ENCODE measurements at regions not wholly inside any gene's neighbourhood (a gene's known extent, or its start where the extent isn't known, plus 50 kb on each side); places are given as distances from the start of the nearest gene placed in this dataset.

DNA sequence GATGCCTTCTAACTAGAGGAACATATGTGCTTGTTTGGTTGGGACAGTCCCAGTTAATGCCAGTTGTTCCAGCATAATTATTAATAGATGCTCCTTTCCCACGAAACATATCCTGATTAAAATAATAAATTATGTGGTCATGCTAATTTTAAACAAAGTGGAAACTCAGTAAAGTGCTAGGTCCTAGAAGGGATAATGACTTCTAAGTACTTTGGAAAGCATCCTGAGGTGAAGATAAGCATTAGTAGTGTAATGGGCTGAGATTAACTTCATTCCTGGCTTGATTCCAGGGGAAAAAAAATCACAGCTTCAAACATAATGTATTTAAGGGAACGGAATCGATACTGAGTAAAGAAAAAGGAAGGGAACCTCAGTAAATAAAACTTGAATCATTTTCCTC lies 213.7 kb upstream of the SNX2 start:
- ChIA-PET CTCF (no interaction called here), POLR2A (no interaction called here), RAD21 (ENCODE audit: low non-redundant PET in 1 of 2, low total read pairs in 2 of 2, uncharacterized antibody in 2 of 2, unreplicated experiment in 2 of 2) (no interaction called here)
- H3K9ac ChIP-seq (ENCODE audit: low read length): no peak overlapping the region
- no peak for ATAC-seq
- H3K27me3 ChIP-seq (ENCODE audit: insufficient read depth, low read length): no peaks in the 10 kb centered on the region
- no peak overlapping the region for H2AFZ ChIP-seq (ENCODE audit: low read depth, low read length, poor library complexity, severe bottlenecking)
- H3K9me2 ChIP-seq (ENCODE audit: insufficient read depth): no peaks in the 10 kb centered on the region
- TF ChIP-seq, protein P1, sequence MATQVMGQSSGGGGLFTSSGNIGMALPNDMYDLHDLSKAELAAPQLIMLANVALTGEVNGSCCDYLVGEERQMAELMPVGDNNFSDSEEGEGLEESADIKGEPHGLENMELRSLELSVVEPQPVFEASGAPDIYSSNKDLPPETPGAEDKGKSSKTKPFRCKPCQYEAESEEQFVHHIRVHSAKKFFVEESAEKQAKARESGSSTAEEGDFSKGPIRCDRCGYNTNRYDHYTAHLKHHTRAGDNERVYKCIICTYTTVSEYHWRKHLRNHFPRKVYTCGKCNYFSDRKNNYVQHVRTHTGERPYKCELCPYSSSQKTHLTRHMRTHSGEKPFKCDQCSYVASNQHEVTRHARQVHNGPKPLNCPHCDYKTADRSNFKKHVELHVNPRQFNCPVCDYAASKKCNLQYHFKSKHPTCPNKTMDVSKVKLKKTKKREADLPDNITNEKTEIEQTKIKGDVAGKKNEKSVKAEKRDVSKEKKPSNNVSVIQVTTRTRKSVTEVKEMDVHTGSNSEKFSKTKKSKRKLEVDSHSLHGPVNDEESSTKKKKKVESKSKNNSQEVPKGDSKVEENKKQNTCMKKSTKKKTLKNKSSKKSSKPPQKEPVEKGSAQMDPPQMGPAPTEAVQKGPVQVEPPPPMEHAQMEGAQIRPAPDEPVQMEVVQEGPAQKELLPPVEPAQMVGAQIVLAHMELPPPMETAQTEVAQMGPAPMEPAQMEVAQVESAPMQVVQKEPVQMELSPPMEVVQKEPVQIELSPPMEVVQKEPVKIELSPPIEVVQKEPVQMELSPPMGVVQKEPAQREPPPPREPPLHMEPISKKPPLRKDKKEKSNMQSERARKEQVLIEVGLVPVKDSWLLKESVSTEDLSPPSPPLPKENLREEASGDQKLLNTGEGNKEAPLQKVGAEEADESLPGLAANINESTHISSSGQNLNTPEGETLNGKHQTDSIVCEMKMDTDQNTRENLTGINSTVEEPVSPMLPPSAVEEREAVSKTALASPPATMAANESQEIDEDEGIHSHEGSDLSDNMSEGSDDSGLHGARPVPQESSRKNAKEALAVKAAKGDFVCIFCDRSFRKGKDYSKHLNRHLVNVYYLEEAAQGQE (IDR thresholded peaks at IDR 0.05; ENCODE audit: low read depth): no peak
- TF ChIP-seq, protein P2, sequence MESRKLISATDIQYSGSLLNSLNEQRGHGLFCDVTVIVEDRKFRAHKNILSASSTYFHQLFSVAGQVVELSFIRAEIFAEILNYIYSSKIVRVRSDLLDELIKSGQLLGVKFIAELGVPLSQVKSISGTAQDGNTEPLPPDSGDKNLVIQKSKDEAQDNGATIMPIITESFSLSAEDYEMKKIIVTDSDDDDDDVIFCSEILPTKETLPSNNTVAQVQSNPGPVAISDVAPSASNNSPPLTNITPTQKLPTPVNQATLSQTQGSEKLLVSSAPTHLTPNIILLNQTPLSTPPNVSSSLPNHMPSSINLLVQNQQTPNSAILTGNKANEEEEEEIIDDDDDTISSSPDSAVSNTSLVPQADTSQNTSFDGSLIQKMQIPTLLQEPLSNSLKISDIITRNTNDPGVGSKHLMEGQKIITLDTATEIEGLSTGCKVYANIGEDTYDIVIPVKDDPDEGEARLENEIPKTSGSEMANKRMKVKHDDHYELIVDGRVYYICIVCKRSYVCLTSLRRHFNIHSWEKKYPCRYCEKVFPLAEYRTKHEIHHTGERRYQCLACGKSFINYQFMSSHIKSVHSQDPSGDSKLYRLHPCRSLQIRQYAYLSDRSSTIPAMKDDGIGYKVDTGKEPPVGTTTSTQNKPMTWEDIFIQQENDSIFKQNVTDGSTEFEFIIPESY (IDR thresholded peaks at IDR 0.05; ENCODE audit: extremely low read depth, insufficient replicate concordance, low read length): no peak
- TF ChIP-seq JUND (IDR thresholded peaks at IDR 0.05) (no peak), CEBPB (IDR thresholded peaks at IDR 0.05; ENCODE audit: low read depth) (no peak), EZH2 (IDR thresholded peaks at IDR 0.05) (no peak), EZH2phosphoT487 (IDR thresholded peaks at IDR 0.05; ENCODE audit: borderline replicate concordance) (no peak), SRF (IDR thresholded peaks at IDR 0.05; ENCODE audit: low read depth) (no peak), POLR2A (IDR thresholded peaks at IDR 0.05; ENCODE audit: borderline replicate concordance, extremely low read depth, insufficient read depth, insufficient read length) (no peak), POLR2AphosphoS5 (IDR thresholded peaks at IDR 0.05; ENCODE audit: low read depth, low read length) (no peak), EGR1 (IDR thresholded peaks at IDR 0.05; ENCODE audit: low read depth) (no peak), YY1 (IDR thresholded peaks at IDR 0.05; ENCODE audit: extremely low read depth, insufficient replicate concordance, low read depth, low read length) (no peak), TCF7L2 (IDR thresholded peaks at IDR 0.05; ENCODE audit: borderline replicate concordance, extremely low read depth, insufficient read depth, insufficient read length) (no peak), FOSL1 (IDR thresholded peaks at IDR 0.05; ENCODE audit: low read depth) (no peak), ELF1 (IDR thresholded peaks at IDR 0.05; ENCODE audit: borderline replicate concordance, low read depth) (no peak), RAD21 (IDR thresholded peaks at IDR 0.05; ENCODE audit: low read depth) (no peak)
- TF ChIP-seq, protein P3, sequence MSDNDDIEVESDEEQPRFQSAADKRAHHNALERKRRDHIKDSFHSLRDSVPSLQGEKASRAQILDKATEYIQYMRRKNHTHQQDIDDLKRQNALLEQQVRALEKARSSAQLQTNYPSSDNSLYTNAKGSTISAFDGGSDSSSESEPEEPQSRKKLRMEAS (IDR thresholded peaks at IDR 0.05): no peak
- TF ChIP-seq, protein P4, sequence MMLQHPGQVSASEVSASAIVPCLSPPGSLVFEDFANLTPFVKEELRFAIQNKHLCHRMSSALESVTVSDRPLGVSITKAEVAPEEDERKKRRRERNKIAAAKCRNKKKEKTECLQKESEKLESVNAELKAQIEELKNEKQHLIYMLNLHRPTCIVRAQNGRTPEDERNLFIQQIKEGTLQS (IDR thresholded peaks at IDR 0.05): no peak
- TF ChIP-seq, protein P5, sequence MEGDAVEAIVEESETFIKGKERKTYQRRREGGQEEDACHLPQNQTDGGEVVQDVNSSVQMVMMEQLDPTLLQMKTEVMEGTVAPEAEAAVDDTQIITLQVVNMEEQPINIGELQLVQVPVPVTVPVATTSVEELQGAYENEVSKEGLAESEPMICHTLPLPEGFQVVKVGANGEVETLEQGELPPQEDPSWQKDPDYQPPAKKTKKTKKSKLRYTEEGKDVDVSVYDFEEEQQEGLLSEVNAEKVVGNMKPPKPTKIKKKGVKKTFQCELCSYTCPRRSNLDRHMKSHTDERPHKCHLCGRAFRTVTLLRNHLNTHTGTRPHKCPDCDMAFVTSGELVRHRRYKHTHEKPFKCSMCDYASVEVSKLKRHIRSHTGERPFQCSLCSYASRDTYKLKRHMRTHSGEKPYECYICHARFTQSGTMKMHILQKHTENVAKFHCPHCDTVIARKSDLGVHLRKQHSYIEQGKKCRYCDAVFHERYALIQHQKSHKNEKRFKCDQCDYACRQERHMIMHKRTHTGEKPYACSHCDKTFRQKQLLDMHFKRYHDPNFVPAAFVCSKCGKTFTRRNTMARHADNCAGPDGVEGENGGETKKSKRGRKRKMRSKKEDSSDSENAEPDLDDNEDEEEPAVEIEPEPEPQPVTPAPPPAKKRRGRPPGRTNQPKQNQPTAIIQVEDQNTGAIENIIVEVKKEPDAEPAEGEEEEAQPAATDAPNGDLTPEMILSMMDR (IDR thresholded peaks at IDR 0.05 in 2 of 3, conservative IDR thresholded peaks at IDR 0.05 in 1 of 3; ENCODE audit: borderline replicate concordance in 1 of 3, insufficient read depth in 1 of 3, low read depth in 2 of 3, low read length in 2 of 3): no peak
- no TSS peak for BruUV-seq (replicated peaks)
- DNase-seq (ENCODE audit: low read depth, low spot score): no peak
- H3K4me1 ChIP-seq (ENCODE audit: control insufficient read depth in 1 of 2, insufficient read depth in 2 of 2, low read length in 2 of 2): no peaks in the 10 kb centered on the region
- H3K4me3 ChIP-seq (replicated peaks in 1 of 2; ENCODE audit: low read depth in 1 of 2, low read length in 2 of 2): no peak overlapping the region
- no peaks in the 10 kb centered on the region for H4K20me1 ChIP-seq (ENCODE audit: insufficient read depth)
- no peaks in the 10 kb centered on the region for H3K36me3 ChIP-seq (ENCODE audit: control insufficient read depth in 1 of 2, insufficient read depth in 2 of 2, low read length in 2 of 2)
- H3K79me2 ChIP-seq (ENCODE audit: insufficient read depth, low read length): no peaks in the 10 kb centered on the region
- no peaks in the 10 kb centered on the region for H3K9me3 ChIP-seq (ENCODE audit: control insufficient read depth in 1 of 2, insufficient read depth in 1 of 2, low read depth in 1 of 2, low read length in 2 of 2)
- no peak overlapping the region for H3K27ac ChIP-seq (ENCODE audit: low read depth, low read length)
- H3K4me2 ChIP-seq (ENCODE audit: low read length): no peak overlapping the region
- intact Hi-C loops (cut with micrococcal nuclease): no loop called here
